Epithelial cell of esophagus (primary cell): ENCODE measurements at regions not wholly inside any gene's neighbourhood (a gene's known extent, or its start where the extent isn't known, plus 50 kb on each side); places are given as distances from the start of the nearest gene placed in this dataset.

ENCODE experiments used
- DNase-seq: peaks from one replicate; pipeline ENCODE4 v3.0.0; 2010; ENCODE audit warnings: low read depth
- H3K4me3 ChIP-seq: 2 replicates; pipeline ENCODE4 v1.5.1; 2011; ENCODE audit warnings: mild to moderate bottlenecking, low read length, control low read depth
- CTCF ChIP-seq: IDR thresholded peaks from 2 replicates; pipeline ENCODE4 v1.5.1; 2011; ENCODE audit warnings: low read depth, mild to moderate bottlenecking, low read length, control low read depth, inconsistent platforms; ENCODE audit not compliant: insufficient read depth; ENCODE audit errors: missing control alignments

GRCh38 chr10:118903251-118903650, 126.3 kb upstream of the NANOS1 start:
- no peak overlapping the region for H3K4me3 ChIP-seq
- no peak for TF ChIP-seq CTCF
- DNase-seq, result no peak

GRCh38 chr10:118903691-118904090, 125.8 kb upstream of the NANOS1 start:
- TF ChIP-seq CTCF, result no peak
- no peak overlapping the region for H3K4me3 ChIP-seq
- DNase-seq, result no peak

DNA sequence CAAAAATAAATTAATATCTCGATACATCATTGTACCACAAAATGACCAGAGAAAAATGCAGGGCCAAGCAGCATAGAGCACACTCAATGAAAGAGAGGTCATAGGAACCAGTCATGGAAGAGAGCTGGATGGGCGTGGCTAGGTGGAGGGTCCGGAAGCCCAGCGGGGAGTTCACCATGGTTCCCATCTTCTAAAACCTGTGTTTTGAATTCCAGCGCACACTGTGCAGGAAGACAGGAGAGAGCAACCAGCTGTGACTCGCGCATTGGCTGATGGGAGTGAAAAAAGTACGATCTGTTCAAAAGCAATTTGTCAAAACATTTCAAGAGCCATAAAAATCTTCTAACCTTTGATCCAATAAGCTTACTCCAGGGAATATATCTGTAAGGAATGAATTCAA, 125.2 kb upstream of the NANOS1 start:
- no peak overlapping the region for H3K4me3 ChIP-seq
- TF ChIP-seq CTCF, result no peak
- DNase-seq, result no peak

- no peak for DNase-seq
- TF ChIP-seq CTCF, result no peak
- no peak overlapping the region for H3K4me3 ChIP-seq
Measured at GRCh38 chr10:118907051-118907450, 122.5 kb upstream of the NANOS1 start.

GRCh38 chr10:118908557-118909256, 120.8 kb upstream of the NANOS1 start:
- H3K4me3 ChIP-seq, result no peak overlapping the region
- no peak for TF ChIP-seq CTCF
- DNase-seq, result no peak

GRCh38 chr10:118910702-118911101, 118.8 kb upstream of the NANOS1 start:
- TF ChIP-seq CTCF, result no peak

GRCh38 chr10:118911363-118911762, 118.2 kb upstream of the NANOS1 start:
- DNase-seq, result no peak
- H3K4me3 ChIP-seq, result no peak overlapping the region
- TF ChIP-seq CTCF, result no peak

More at GRCh38 chr10:118910702-118911101, 118.8 kb upstream of the NANOS1 start:
- no peak overlapping the region for H3K4me3 ChIP-seq
- DNase-seq, result no peak
